ENCODE measurements at regions not wholly inside any gene's neighbourhood (a gene's known extent, or its start where the extent isn't known, plus 50 kb on each side); places are given as distances from the start of the nearest gene placed in this dataset.

- H3K4me3 ChIP-seq = no peak overlapping the region
- H3K9me3 ChIP-seq = no peaks in the 10 kb centered on the region
- no peak overlapping the region for H3K27ac ChIP-seq
- no peak overlapping the region for H3K4me2 ChIP-seq
- H4K20me1 ChIP-seq = no peaks in the 10 kb centered on the region
- no peaks in the 10 kb centered on the region for H3K36me3 ChIP-seq
- peaks cover 8% of the 10 kb centered on the region for H3K4me1 ChIP-seq
- H3K27me3 ChIP-seq = no peaks in the 10 kb centered on the region
- TF ChIP-seq Cebpa-rat (IDR thresholded peaks at IDR 0.05) = no peak
- H3K9ac ChIP-seq = no peak overlapping the region
Observed at GRCh38 chr12:107632246-107632645, 53.4 kb upstream of the PWP1 start.

GRCh38 chr12:107634530-107634929, 51.1 kb upstream of the PWP1 start:
- Histone ChIP-seq H3K9ac (no peak overlapping the region), H3K27me3 (no peaks in the 10 kb centered on the region), H3K4me1 (peaks cover 8% of the 10 kb centered on the region), H3K4me2 (no peak overlapping the region), H3K4me3 (no peak overlapping the region), H3K27ac (no peak overlapping the region), H4K20me1 (no peaks in the 10 kb centered on the region), H3K36me3 (no peaks in the 10 kb centered on the region), H3K9me3 (no peaks in the 10 kb centered on the region)
- TF ChIP-seq Cebpa-rat (IDR thresholded peaks at IDR 0.05) = no peak

DNA sequence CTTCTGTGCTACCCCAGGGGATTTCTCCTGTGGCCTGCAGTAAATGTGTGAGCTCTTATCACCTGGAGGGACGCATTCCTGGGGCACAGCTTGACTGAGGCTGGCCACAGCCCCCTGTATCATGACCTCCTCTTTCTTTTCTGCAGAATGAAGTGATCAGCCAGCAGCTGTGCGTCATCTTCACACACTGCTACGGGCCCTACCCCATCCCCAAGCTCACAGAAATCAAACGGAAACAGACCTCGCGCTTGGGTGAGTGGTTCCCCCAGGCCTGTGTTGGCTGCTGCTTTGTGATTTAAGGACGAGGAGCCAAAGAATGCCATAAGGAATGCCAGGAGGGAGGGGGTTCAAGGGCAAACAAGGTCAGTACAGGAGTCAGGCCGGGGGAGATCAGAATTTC, 50.5 kb upstream of the PWP1 start:
- TF ChIP-seq Cebpa-rat (IDR thresholded peaks at IDR 0.05) = no peak
- no peaks in the 10 kb centered on the region for H4K20me1 ChIP-seq
- no peaks in the 10 kb centered on the region for H3K27me3 ChIP-seq
- H3K4me1 ChIP-seq = peaks cover 8% of the 10 kb centered on the region
- H3K27ac ChIP-seq = no peak overlapping the region
- peak overlapping the region; percentile 48 for H3K4me2 ChIP-seq
- no peak overlapping the region for H3K4me3 ChIP-seq
- no peaks in the 10 kb centered on the region for H3K36me3 ChIP-seq
- no peaks in the 10 kb centered on the region for H3K9me3 ChIP-seq
- no peak overlapping the region for H3K9ac ChIP-seq
